ENCODE measurements at regions not wholly inside any gene's neighbourhood (a gene's known extent, or its start where the extent isn't known, plus 50 kb on each side); places are given as distances from the start of the nearest gene placed in this dataset.

DNA sequence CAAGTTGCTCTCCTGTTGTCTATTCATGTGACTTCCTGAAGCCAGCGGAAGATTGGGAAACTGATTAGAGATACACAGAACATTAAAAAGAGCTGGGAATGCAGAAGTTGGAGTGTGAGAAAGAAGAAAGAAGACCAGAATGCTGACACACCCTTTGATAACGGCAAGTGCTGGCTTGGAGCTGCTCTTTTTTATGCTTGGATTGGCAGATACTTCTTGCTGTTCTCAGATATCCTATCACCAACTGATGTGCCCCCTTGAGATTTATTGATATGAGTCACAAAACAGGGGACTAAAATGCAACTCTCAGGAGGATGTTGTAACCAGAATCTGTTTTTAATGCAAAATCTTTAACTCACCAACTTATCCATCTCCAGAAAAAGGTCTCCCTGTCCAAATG lies 56.0 kb upstream of the ASTN2 start:
- H3K36me3 Mint-ChIP-seq (ENCODE audit: low read depth) = no peaks in the 10 kb centered on the region
- no peaks in the 10 kb centered on the region for H3K4me1 Mint-ChIP-seq (ENCODE audit: low read depth)
- no peaks in the 10 kb centered on the region for H3K36me3 ChIP-seq (ENCODE audit: insufficient read depth, low read length)
- H3K27ac ChIP-seq (ENCODE audit: low read depth in 1 of 2, low read length in 2 of 2) = no peak overlapping the region
- ATAC-seq (ENCODE audit: poor library complexity) (no peak), DNase-seq (no peak)
- no peaks in the 10 kb centered on the region for H3K4me1 ChIP-seq (ENCODE audit: insufficient read depth, low read length)
- ChIA-PET POLR2A (no interaction called here), CTCF (no interaction called here)
- no peak overlapping the region for H3K4me3 ChIP-seq (ENCODE audit: low read length)
- H3K27me3 ChIP-seq (ENCODE audit: control insufficient read depth in 1 of 2, insufficient read depth in 2 of 2, low read length in 2 of 2) = no peaks in the 10 kb centered on the region
- H3K9me3 Mint-ChIP-seq = no peaks in the 10 kb centered on the region
- intact Hi-C loops (cut with DNase I, micrococcal nuclease) = no loop called here
- no peaks in the 10 kb centered on the region for H3K27me3 Mint-ChIP-seq
- H3K9me3 ChIP-seq (ENCODE audit: control insufficient read depth in 1 of 2, insufficient read depth in 1 of 2, low read length in 2 of 2) = no peaks in the 10 kb centered on the region
- TF ChIP-seq, protein P1, sequence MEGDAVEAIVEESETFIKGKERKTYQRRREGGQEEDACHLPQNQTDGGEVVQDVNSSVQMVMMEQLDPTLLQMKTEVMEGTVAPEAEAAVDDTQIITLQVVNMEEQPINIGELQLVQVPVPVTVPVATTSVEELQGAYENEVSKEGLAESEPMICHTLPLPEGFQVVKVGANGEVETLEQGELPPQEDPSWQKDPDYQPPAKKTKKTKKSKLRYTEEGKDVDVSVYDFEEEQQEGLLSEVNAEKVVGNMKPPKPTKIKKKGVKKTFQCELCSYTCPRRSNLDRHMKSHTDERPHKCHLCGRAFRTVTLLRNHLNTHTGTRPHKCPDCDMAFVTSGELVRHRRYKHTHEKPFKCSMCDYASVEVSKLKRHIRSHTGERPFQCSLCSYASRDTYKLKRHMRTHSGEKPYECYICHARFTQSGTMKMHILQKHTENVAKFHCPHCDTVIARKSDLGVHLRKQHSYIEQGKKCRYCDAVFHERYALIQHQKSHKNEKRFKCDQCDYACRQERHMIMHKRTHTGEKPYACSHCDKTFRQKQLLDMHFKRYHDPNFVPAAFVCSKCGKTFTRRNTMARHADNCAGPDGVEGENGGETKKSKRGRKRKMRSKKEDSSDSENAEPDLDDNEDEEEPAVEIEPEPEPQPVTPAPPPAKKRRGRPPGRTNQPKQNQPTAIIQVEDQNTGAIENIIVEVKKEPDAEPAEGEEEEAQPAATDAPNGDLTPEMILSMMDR (IDR thresholded peaks at IDR 0.05) = no peak
- no peak overlapping the region for H3K27ac Mint-ChIP-seq
- H3K4me3 Mint-ChIP-seq = no peak overlapping the region

DNA sequence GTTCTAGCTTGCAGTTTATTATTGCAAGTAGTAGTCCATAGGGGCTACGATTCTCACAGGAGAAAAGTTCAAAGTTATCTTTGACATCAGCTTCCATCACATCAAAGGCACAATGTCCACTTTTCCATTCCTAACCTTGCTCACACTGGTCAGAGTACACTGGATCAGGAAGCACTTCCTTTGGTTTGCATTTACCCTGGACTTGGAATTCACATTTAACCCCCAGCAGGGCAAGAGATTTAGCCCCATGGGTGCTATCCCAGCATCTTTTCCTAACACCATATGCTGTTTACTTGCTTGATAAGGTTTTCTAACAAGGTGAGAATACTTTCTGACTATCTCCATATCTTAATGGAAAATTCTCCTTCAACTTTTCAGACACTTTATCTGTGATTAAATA lies 55.6 kb upstream of the ASTN2 start:
- Mint-ChIP-seq H3K36me3 (ENCODE audit: low read depth) (no peaks in the 10 kb centered on the region), H3K27me3 (no peaks in the 10 kb centered on the region), H3K4me3 (no peak overlapping the region), H3K4me1 (ENCODE audit: low read depth) (no peaks in the 10 kb centered on the region), H3K9me3 (no peaks in the 10 kb centered on the region), H3K27ac (no peak overlapping the region)
- H3K4me3 ChIP-seq (ENCODE audit: low read length) = no peak overlapping the region
- TF ChIP-seq, protein P1 (IDR thresholded peaks at IDR 0.05) = no peak
- ATAC-seq (ENCODE audit: poor library complexity) = no peak
- H3K27me3 ChIP-seq (ENCODE audit: control insufficient read depth in 1 of 2, insufficient read depth in 2 of 2, low read length in 2 of 2) = no peaks in the 10 kb centered on the region
- POLR2A ChIA-PET = no interaction called here
- no peaks in the 10 kb centered on the region for H3K36me3 ChIP-seq (ENCODE audit: insufficient read depth, low read length)
- no peaks in the 10 kb centered on the region for H3K4me1 ChIP-seq (ENCODE audit: insufficient read depth, low read length)
- intact Hi-C loops (cut with DNase I, micrococcal nuclease) = no loop called here
- H3K27ac ChIP-seq (ENCODE audit: low read depth in 1 of 2, low read length in 2 of 2) = no peak overlapping the region
- H3K9me3 ChIP-seq (ENCODE audit: control insufficient read depth in 1 of 2, insufficient read depth in 1 of 2, low read length in 2 of 2) = no peaks in the 10 kb centered on the region
- DNase-seq = no peak
- CTCF ChIA-PET = no interaction called here

DNA sequence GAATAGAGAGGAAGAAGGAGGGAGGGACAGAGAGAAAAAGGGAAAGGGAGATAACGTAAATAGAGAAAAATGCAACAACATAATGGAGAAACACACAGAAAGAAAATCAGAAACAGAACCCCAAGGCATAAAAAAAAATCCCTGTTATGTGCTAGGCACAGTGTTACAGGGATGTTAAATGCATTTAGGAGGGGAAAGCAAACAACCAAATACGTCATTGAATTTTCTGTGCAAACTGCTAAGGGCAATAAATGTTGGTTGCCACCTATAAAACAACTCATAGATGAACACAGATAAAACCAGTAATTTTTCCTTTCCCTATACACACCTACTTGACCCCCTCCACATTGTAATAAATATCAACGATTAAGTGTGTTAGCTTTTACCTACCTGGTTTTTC lies 51.3 kb upstream of the ASTN2 start:
- TF ChIP-seq, protein P1 (IDR thresholded peaks at IDR 0.05) = no peak
- Mint-ChIP-seq H3K4me1 (ENCODE audit: low read depth) (no peaks in the 10 kb centered on the region), H3K36me3 (ENCODE audit: low read depth) (no peaks in the 10 kb centered on the region), H3K9me3 (no peaks in the 10 kb centered on the region), H3K27me3 (no peaks in the 10 kb centered on the region), H3K27ac (no peak overlapping the region), H3K4me3 (no peak overlapping the region)
- no peaks in the 10 kb centered on the region for H3K36me3 ChIP-seq (ENCODE audit: insufficient read depth, low read length)
- no peak for DNase-seq
- no peak overlapping the region for H3K27ac ChIP-seq (ENCODE audit: low read depth in 1 of 2, low read length in 2 of 2)
- no peak for ATAC-seq (ENCODE audit: poor library complexity)
- ChIA-PET CTCF (no interaction called here), POLR2A (no interaction called here)
- H3K27me3 ChIP-seq (ENCODE audit: control insufficient read depth in 1 of 2, insufficient read depth in 2 of 2, low read length in 2 of 2) = no peaks in the 10 kb centered on the region
- H3K4me1 ChIP-seq (ENCODE audit: insufficient read depth, low read length) = no peaks in the 10 kb centered on the region
- no peak overlapping the region for H3K4me3 ChIP-seq (ENCODE audit: low read length)
- peaks cover 0 to 3% of the 10 kb centered on the region in 2 experiments for H3K9me3 ChIP-seq (ENCODE audit: control insufficient read depth in 1 of 2, insufficient read depth in 1 of 2, low read length in 2 of 2)
- intact Hi-C loops (cut with DNase I, micrococcal nuclease) = no loop called here
